ENCODE measurements at regions not wholly inside any gene's neighbourhood (a gene's known extent, or its start where the extent isn't known, plus 50 kb on each side); places are given as distances from the start of the nearest gene placed in this dataset.

DNA sequence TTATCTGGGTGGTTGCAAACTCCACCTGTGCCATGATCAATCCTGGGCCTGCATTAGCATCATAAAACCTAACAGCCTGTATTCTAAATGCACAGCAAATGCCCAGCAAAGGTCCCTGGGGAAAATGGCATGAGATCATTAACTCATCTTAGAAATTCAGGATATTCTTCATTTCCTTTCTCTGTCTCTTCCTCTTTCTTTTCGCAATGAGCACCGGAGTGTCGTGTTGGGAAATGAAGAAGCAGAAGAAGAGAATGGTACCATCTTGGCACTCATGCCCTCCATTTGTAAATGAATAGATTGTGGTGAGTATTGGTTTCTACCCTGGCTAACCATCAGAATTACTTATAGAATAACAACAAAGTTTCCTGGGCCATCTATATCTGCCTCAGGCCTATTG lies 193.6 kb downstream of the GALC start:
- no peak for TF ChIP-seq CTCF (IDR thresholded peaks at IDR 0.05; ENCODE audit: low read length)
- TF ChIP-seq EZH2phosphoT487 (IDR thresholded peaks at IDR 0.05; ENCODE audit: low read length) = no peak
